GM18505 (cell line): ENCODE measurements at regions not wholly inside any gene's neighbourhood (a gene's known extent, or its start where the extent isn't known, plus 50 kb on each side); places are given as distances from the start of the nearest gene placed in this dataset.

Experiments used
- ATAC-seq: cut with Tn5 transposase; IDR thresholded peaks from one replicate; pipeline ENCODE4 v1.9.1; 2021; ENCODE audit not compliant: unreplicated experiment
- POLR2A ChIP-seq: IDR thresholded peaks from 4 replicates; pipeline ENCODE4 v1.6.1; 2011; ENCODE audit warnings: borderline replicate concordance; ENCODE audit not compliant: insufficient read depth, insufficient read length; ENCODE audit errors: extremely low read depth

DNA sequence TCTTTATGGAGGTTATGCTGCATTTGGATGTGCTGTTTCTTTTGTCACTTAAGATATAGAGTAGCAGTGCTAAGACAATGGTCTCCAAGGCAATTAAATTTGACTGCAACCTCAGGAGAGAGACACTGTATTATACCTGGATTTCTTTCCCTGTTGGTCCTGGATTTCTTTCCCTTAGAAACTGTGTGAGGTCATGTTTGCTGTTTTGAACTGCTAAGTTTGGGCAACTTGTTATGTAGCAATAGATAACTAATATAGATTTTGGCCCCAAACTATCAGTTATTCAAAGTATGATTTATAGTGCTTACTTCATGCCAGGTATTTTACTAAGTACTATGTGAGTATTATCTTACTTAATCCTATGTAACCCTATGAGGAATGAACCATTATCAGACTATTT, 458.4 kb downstream of the HS3ST3B1 start:
- no peak for ATAC-seq
- TF ChIP-seq POLR2A = no peak

DNA sequence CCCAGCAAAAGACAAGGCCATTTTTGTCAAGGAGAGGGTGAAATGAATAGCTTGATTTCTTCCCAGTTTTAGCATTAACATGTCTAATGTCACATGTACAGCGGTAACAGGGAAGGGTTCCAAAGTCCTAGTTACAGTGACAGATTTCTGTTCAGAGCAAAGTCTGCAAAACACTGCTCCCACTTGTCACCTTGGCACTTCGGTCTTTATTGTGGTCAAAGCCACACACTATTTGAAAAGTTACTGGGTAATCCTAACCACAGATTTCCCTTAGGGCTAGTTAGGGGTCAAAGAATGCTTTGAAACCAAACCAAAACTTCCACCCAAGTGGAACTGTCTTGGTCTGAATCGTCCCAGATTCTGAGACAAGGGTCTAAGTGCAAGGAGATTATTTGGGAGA, 455.6 kb downstream of the HS3ST3B1 start:
- no peak for ATAC-seq
- no peak for TF ChIP-seq POLR2A

DNA sequence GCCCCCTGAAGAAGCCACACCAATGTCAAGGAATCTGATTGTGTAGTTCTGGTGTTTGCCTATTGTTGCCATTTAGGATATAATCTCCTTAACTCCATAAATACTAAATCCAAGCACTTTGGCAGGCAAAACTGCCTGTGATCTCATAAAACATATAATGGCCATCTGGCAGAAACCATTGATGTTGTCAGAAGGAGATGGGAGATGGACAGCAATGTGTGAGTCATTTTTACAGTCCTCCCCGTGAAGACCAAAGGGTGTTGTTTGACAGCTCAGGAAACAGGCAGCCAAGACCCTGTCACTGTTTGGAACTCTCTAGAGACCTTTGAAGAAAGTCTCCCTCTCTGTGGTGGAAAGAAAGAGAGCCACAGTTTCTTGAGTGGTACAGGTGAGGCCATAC, 454.1 kb downstream of the HS3ST3B1 start:
- ATAC-seq = no peak
- no peak for TF ChIP-seq POLR2A

DNA sequence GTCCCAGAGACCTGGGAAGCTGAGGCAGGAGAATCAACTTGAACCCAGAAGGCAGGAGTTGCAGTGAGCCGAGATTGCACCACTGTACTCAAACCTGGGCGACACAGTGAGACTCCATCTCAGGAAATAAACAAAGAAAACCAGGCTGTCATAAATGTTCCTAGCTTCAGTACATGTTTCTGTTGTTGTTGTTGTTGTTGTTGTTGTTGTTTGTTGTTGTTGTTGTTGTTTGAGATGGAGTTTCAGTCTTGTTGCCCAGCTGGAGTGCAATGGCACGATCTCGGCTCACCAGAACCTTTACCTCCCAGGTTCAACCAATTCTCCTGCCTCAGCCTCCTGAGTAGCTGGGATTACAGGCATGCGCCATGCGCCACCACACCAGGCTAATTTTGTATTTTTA, 452.5 kb downstream of the HS3ST3B1 start:
- no peak for TF ChIP-seq POLR2A
- ATAC-seq = no peak

GRCh38 chr17:14752011-14752410, 451.1 kb downstream of the HS3ST3B1 start:
- no peak for ATAC-seq
- TF ChIP-seq POLR2A = no peak

DNA sequence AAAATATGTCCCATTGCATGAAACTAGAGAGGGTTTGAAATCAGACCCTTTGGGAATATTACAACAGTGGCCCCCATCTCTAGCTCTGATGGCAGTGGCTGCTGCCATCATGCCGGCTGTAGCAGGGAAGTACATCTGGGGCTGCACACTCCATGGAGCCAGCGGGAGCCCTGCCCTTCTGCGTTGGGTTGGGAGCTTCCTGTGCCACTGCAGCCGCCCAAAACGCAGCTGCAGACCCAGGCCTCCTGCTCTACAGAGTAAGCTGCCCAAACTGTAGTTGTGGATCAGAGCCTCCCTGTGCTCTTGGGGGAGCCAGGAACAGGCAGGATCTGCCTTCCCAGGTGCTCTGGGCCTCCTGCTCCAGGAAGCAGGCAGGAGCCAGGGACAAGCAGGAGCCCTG, 450.0 kb downstream of the HS3ST3B1 start:
- no peak for TF ChIP-seq POLR2A
- no peak for ATAC-seq

DNA sequence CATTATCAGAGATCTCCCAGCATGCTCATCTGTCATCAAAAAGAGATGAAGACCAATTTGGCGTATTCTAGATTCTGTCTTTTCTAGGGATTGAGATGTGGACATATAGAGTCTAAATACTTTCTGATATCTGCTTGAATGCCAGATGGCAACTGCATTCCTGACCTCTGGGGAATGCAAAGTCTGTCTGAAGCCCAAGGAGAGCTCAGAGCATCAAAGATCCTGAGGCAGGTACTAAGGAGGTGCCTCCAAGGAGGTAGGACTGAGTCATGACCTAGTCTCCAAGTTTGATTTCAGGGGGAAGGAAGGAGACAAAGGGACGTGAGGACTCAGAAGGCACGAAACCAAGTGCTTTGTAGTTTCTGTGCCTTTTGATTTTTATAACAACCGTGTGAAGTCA, 448.4 kb downstream of the HS3ST3B1 start:
- ATAC-seq = no peak

GRCh38 chr17:14748036-14748710, 447.3 kb downstream of the HS3ST3B1 start:
- peak; percentile 68 for ATAC-seq
- no peak for TF ChIP-seq POLR2A

More for the DNA sequence above, 448.4 kb downstream of the HS3ST3B1 start:
- no peak for TF ChIP-seq POLR2A

- no peak for TF ChIP-seq POLR2A
- ATAC-seq = no peak
Observed at GRCh38 chr17:14747603-14747950, 446.7 kb downstream of the HS3ST3B1 start.

DNA sequence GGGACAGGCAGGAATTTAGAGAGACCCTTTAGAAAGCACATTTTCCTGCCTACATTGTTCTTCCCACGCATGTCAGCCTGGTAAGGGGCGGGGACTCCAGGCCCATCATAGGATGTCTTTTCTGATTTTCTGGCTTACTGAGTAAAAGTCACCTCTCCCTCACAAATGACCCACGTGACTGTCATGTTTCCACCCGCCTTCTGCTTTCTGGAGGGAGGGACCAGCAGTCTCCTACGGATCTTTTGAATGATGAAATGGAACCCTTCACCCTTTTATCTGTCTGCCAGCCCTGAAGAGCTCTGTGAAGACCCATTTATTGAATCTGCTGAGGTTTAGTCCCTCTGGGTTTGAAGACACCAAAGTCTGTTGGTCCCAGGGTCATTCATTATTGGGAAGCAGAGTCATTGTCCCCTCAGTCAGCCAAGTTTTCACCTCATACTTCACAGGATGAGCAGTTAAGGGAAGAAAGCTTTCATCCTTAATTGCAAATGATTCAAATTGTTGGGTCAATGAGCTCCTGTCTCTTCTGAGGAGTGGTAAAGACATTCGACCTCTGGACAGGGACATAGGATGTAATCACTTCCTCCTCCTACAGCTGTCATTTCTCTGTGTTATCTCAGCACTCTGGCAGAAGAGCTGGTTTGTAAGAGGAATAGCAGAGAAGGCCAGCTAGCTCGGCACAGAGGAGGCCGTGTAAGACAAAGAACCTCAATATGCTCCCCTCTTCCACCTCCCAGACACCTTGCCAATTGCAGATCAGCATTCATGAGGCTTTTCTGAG, 446.1 kb downstream of the HS3ST3B1 start:
- no peak for ATAC-seq
- TF ChIP-seq POLR2A = no peak

DNA sequence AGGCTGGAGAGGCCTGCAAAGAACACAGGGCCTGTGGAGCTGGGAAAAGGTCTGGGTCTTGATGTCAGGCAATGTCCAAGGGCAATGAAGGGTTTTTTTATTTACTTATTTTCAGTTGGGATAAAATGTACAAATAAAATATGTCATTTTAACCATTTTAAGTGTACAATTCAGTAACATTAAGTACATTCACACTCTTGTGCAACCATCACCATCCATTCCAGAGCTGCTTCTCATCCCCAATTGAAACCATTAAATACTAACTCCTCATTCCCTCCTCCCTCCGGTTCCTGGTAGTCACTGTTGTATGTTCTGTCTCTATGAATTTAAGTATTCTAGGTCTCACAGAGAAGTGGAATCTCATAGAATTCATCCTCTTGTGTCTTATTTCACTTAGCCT, 444.7 kb downstream of the HS3ST3B1 start:
- TF ChIP-seq POLR2A = no peak
- no peak for ATAC-seq

DNA sequence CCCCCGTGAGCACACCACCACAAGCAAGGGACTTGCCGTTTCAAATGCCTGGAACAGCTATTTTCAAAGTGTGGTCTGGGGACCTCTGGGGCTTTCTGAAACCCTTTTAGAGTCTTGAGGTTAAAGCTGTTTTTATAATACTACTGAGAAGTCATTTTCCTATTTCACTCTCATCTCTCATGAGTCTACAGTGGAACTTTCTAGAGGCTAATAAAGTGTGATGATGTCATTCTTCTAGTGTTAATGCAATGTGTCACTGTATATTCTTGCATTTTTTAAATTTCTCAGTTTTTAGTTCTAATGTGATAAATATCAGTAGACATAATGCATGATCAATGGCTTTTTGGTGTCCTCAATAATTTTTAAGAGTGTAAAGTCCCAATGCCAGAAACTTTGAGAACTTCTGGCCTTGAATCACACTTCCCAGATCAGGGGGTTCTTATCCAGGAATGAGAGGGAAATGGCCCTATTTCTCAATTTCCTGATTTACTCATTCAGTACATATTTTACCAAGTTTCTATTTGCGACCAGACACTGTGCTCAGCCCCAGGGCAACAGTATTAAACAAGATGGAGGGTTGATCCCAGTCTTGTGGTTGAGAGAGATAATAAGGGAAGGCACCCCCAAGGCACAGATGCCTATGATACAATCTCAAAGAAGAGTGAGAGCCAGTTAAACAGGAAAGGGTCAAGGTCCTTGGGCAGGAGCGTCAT, 444.0 kb downstream of the HS3ST3B1 start:
- peak; percentile 53 for ATAC-seq
- no peak for TF ChIP-seq POLR2A

DNA sequence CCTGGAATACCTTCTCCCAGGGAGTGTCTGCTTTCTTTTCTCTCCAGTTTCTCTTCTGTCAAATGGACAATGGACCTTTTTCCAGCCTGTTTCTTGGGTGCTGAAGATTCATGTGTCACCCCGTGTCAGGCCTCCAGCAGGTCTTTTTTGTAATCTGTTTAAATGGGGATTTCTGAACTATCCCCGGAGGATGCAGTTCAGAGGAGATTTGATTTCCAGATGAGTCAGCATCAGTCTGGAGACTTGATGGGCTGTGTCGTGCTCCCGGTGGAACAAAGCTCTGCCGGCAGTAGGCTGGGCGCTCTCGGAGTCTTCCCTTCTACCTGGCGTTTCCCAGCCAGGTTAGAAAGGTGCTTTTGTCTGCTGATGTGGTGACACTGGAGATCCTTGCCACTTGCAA, 440.6 kb downstream of the HS3ST3B1 start:
- no peak for ATAC-seq
- no peak for TF ChIP-seq POLR2A
